ENCODE measurements at regions not wholly inside any gene's neighbourhood (a gene's known extent, or its start where the extent isn't known, plus 50 kb on each side); places are given as distances from the start of the nearest gene placed in this dataset.
"Not testable (repeated sequence)": the region's sequence is repeated elsewhere in the genome, so short reads cannot be mapped to it uniquely, and the experiment has no call there.

- DNase-seq, result not testable (repeated sequence)
These were observed 531.1 kb upstream of the SLC39A10 start for GRCh38 chr2:195125889-195126288.

- DNase-seq, result no peak
These were observed 532.5 kb upstream of the SLC39A10 start for GRCh38 chr2:195124391-195125079.

- DNase-seq, result no peak
These were observed 534.4 kb upstream of the SLC39A10 start for GRCh38 chr2:195122653-195123052.

- DNase-seq, result no peak
These were observed 535.7 kb upstream of the SLC39A10 start for GRCh38 chr2:195121341-195121740.

- DNase-seq, result no peak
These were observed 537.8 kb upstream of the SLC39A10 start for GRCh38 chr2:195119231-195119630.

- no peak for DNase-seq
These were observed 538.8 kb upstream of the SLC39A10 start for GRCh38 chr2:195118276-195118675.

- DNase-seq, result no peak
These were observed 540.0 kb upstream of the SLC39A10 start for GRCh38 chr2:195117011-195117410.

GRCh38 chr2:195115738-195116137, 541.3 kb upstream of the SLC39A10 start:
- DNase-seq, result no peak

GRCh38 chr2:195108182-195108581, 548.8 kb upstream of the SLC39A10 start:
- DNase-seq, result no peak

GRCh38 chr2:195106681-195107380, 550.2 kb upstream of the SLC39A10 start:
- DNase-seq, result no peak

GRCh38 chr2:195105581-195105980, 551.4 kb upstream of the SLC39A10 start:
- DNase-seq, result no peak

GRCh38 chr2:195094330-195094729, 562.7 kb upstream of the SLC39A10 start:
- DNase-seq, result no peak

- DNase-seq, result no peak
These were observed 564.7 kb upstream of the SLC39A10 start for GRCh38 chr2:195092341-195092740.

- DNase-seq, result not testable (repeated sequence)
These were observed 584.2 kb upstream of the SLC39A10 start for GRCh38 chr2:195072806-195073205.

GRCh38 chr2:195057001-195057400, 600.0 kb upstream of the SLC39A10 start:
- DNase-seq, result no peak

- no peak for DNase-seq
These were observed 601.0 kb upstream of the SLC39A10 start for GRCh38 chr2:195055996-195056395.

- no peak for DNase-seq
These were observed 605.6 kb upstream of the SLC39A10 start for GRCh38 chr2:195051401-195051800.

- no peak for DNase-seq
These were observed 607.5 kb upstream of the SLC39A10 start for GRCh38 chr2:195049372-195050031.

- no peak for DNase-seq
These were observed 609.1 kb upstream of the SLC39A10 start for GRCh38 chr2:195047955-195048354.

- no peak for DNase-seq
These were observed 612.2 kb upstream of the SLC39A10 start for GRCh38 chr2:195044801-195045200.

GRCh38 chr2:195038153-195038552, 618.9 kb upstream of the SLC39A10 start:
- DNase-seq, result no peak

- DNase-seq, result no peak
These were observed 620.0 kb upstream of the SLC39A10 start for GRCh38 chr2:195037045-195037444.

GRCh38 chr2:195031411-195031810, 625.6 kb upstream of the SLC39A10 start:
- no peak for DNase-seq
